Panc1 (cell line): ENCODE measurements at regions not wholly inside any gene's neighbourhood (a gene's known extent, or its start where the extent isn't known, plus 50 kb on each side); places are given as distances from the start of the nearest gene placed in this dataset.

ENCODE experiments used
- ATAC-seq: fragments of 200-7000 bp; cut with Tn5 transposase; 2 replicates; pipeline ENCODE4 v1.9.1; 2020; ENCODE audit warnings: mild to moderate bottlenecking, moderate library complexity
- BruUV-seq: library from RNA; stranded (reverse); fragments of 400-500 nt; replicated peaks from 2 replicates; lab custom pipeline; 2021; lab: Mats Ljungman, UMichigan
- CTCF ChIA-PET: fragments of 300-600 bp; sonication (Branson Sonifier 250); formaldehyde crosslinking; loops from one replicate; lab custom pipeline; 2022; ENCODE audit warnings: antibody characterized with exemption; lab: Charles Lee
- POLR2A ChIA-PET: fragments of 300-600 bp; sonication (Branson Sonifier 250); formaldehyde crosslinking; loops from one replicate; lab custom pipeline; 2022; ENCODE audit warnings: antibody characterized with exemption; lab: Charles Lee
- DNase-seq: peaks from one replicate; pipeline ENCODE4 v3.0.0-alpha.2; 2010; ENCODE audit warnings: low read depth, low spot score
- H3K27ac ChIP-seq: 2 replicates; pipeline ENCODE4 v1.5.1; 2011; ENCODE audit warnings: mild to moderate bottlenecking, low read length, inconsistent platforms
- H3K27me3 ChIP-seq: fragments of 200-500 bp; sonication (Bioruptor generic); 2 replicates; pipeline ENCODE4 v1.6.0; 2014; ENCODE audit warnings: low read length, inconsistent platforms; ENCODE audit not compliant: control insufficient read depth, insufficient read depth
- H3K36me3 ChIP-seq: fragments of 200-500 bp; sonication (Bioruptor generic); 2 replicates; pipeline ENCODE4 v1.5.1; 2014; ENCODE audit warnings: inconsistent platforms, mild to moderate bottlenecking, low read length, moderate library complexity; ENCODE audit not compliant: control insufficient read depth, insufficient read depth
- H3K4me1 ChIP-seq: 2 replicates; pipeline ENCODE4 v1.5.1; 2011; ENCODE audit warnings: inconsistent platforms, mild to moderate bottlenecking, low read length, moderate library complexity; ENCODE audit not compliant: control insufficient read depth, insufficient read depth
- H3K4me3 ChIP-seq, 2 experiments: 2 replicates each; pipeline ENCODE4 v1.5.1; 2011 to 2012; ENCODE audit warnings: low read depth in 2 of 2, low read length in 2 of 2, mild to moderate bottlenecking in 2 of 2, inconsistent platforms in 1 of 2, moderate library complexity in 1 of 2
- H3K9me3 ChIP-seq: fragments of 200-500 bp; sonication (Bioruptor generic); 2 replicates; pipeline ENCODE4 v1.5.1; 2014; ENCODE audit warnings: low read depth, mild to moderate bottlenecking, inconsistent platforms, low read length, moderate library complexity; ENCODE audit not compliant: control insufficient read depth, insufficient read depth
- POLR2AphosphoS5 ChIP-seq: IDR thresholded peaks from 2 replicates; pipeline ENCODE4 v1.6.1; 2012; ENCODE audit warnings: mild to moderate bottlenecking, low read depth, low read length, moderate library complexity
- SIN3A ChIP-seq: IDR thresholded peaks from 2 replicates; pipeline ENCODE4 v1.6.1; 2012; ENCODE audit warnings: low read depth, mild to moderate bottlenecking, low read length, moderate library complexity, borderline replicate concordance; ENCODE audit not compliant: insufficient read depth
- TCF7L2 ChIP-seq: IDR thresholded peaks from 2 replicates; pipeline ENCODE4 v1.6.1; 2011; ENCODE audit warnings: mild to moderate bottlenecking, low read depth, low read length, inconsistent platforms
- in situ Hi-C: cut with HindIII; loops from 2 replicates; pipeline ENCODE4 v1.10.0; 2016; ENCODE audit warnings: low sequenced_read_pairs, low pct_unique_long_range_greater_than_20kb
- intact Hi-C: fragments of 100-400 bp; cut with micrococcal nuclease; formaldehyde crosslinking; loops from one replicate; pipeline ENCODE4 v1.10.0; 2022; ENCODE audit not compliant: unreplicated experiment
- TF ChIP-seq, protein P1 (sequence below), 2 experiments: IDR thresholded peaks; 2 replicates each; pipeline ENCODE4 v1.6.1; 2011 to 2012; ENCODE audit warnings: low read depth in 2 of 2, control low read depth in 1 of 2, low read length in 1 of 2, mild to moderate bottlenecking in 1 of 2, moderate library complexity in 1 of 2; ENCODE audit not compliant: insufficient read depth in 1 of 2
- TF ChIP-seq, protein P2 (sequence below): fragments of 450-650 bp; IDR thresholded peaks from 2 replicates; pipeline ENCODE4 v1.5.1; 2017; ENCODE audit warnings: mild to moderate bottlenecking

DNA sequence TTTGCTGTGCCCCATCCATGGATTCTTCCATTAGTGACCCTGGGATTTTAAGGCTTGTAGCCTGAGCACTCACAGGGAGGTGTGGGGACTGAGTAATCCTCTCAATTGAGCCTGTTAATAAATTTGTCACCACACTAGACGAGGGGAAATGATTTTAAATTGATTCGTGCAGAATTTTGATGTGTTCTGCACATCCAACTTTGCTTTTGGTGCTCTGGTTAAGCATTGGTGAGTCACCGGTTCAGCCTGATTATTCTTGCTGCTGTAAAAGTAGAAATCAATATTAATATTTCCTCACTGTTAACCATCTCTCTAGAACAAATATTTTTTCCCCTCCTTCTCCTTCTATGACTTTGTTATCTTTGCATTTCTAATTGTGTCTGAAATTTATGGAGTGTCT, 482.0 kb downstream of the TSN start:
- in situ Hi-C loops: no loop called here
- no peak for DNase-seq
- TF ChIP-seq, protein P1, sequence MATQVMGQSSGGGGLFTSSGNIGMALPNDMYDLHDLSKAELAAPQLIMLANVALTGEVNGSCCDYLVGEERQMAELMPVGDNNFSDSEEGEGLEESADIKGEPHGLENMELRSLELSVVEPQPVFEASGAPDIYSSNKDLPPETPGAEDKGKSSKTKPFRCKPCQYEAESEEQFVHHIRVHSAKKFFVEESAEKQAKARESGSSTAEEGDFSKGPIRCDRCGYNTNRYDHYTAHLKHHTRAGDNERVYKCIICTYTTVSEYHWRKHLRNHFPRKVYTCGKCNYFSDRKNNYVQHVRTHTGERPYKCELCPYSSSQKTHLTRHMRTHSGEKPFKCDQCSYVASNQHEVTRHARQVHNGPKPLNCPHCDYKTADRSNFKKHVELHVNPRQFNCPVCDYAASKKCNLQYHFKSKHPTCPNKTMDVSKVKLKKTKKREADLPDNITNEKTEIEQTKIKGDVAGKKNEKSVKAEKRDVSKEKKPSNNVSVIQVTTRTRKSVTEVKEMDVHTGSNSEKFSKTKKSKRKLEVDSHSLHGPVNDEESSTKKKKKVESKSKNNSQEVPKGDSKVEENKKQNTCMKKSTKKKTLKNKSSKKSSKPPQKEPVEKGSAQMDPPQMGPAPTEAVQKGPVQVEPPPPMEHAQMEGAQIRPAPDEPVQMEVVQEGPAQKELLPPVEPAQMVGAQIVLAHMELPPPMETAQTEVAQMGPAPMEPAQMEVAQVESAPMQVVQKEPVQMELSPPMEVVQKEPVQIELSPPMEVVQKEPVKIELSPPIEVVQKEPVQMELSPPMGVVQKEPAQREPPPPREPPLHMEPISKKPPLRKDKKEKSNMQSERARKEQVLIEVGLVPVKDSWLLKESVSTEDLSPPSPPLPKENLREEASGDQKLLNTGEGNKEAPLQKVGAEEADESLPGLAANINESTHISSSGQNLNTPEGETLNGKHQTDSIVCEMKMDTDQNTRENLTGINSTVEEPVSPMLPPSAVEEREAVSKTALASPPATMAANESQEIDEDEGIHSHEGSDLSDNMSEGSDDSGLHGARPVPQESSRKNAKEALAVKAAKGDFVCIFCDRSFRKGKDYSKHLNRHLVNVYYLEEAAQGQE (IDR thresholded peaks at IDR 0.05; ENCODE audit: insufficient read depth in 1 of 2, low read depth in 2 of 2, low read length in 1 of 2): no peak
- TF ChIP-seq, protein P2, sequence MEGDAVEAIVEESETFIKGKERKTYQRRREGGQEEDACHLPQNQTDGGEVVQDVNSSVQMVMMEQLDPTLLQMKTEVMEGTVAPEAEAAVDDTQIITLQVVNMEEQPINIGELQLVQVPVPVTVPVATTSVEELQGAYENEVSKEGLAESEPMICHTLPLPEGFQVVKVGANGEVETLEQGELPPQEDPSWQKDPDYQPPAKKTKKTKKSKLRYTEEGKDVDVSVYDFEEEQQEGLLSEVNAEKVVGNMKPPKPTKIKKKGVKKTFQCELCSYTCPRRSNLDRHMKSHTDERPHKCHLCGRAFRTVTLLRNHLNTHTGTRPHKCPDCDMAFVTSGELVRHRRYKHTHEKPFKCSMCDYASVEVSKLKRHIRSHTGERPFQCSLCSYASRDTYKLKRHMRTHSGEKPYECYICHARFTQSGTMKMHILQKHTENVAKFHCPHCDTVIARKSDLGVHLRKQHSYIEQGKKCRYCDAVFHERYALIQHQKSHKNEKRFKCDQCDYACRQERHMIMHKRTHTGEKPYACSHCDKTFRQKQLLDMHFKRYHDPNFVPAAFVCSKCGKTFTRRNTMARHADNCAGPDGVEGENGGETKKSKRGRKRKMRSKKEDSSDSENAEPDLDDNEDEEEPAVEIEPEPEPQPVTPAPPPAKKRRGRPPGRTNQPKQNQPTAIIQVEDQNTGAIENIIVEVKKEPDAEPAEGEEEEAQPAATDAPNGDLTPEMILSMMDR: no peak
- no peak for TF ChIP-seq POLR2AphosphoS5
- CTCF ChIA-PET: no interaction called here
- no TSS peak for BruUV-seq
- no peaks in the 10 kb centered on the region for H3K36me3 ChIP-seq
- no peak for ATAC-seq
- no peak overlapping the region for H3K27ac ChIP-seq
- intact Hi-C loops: no loop called here
- POLR2A ChIA-PET: no interaction called here
- H3K4me3 ChIP-seq: no peak overlapping the region
- H3K9me3 ChIP-seq: no peaks in the 10 kb centered on the region
- H3K4me1 ChIP-seq: no peaks in the 10 kb centered on the region
- H3K27me3 ChIP-seq: no peaks in the 10 kb centered on the region

DNA sequence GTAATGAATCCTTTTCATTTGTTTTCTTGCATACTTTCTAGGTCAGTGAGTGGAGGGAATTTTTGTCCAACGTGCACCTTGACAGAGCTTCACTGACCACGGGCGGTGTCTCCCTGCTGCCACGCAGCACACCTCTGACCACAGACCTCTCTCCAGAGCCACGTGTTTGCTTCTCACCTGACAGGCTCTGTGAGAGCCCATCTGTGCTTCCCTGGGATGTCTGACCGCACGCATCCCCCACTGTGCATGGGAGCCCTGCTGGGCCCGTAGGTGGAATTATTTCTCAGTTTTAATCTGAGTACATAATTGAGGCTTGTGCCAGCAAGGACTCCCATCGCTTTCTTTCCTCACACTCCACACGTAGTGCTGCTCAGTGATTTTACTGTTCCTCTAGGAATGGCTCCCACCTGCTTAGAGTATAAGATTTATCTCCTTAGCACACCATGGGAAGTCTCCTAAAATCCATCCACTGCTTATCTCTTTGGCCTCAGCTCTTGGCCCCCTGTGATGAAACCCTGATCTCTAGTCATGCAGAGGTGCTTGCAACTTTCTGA, 482.6 kb downstream of the TSN start:
- no TSS peak for BruUV-seq
- Histone ChIP-seq H3K4me1 (no peaks in the 10 kb centered on the region), H3K4me3 (no peak overlapping the region), H3K27me3 (no peaks in the 10 kb centered on the region), H3K27ac (no peak overlapping the region), H3K9me3 (no peaks in the 10 kb centered on the region), H3K36me3 (no peaks in the 10 kb centered on the region)
- no peak for DNase-seq
- TF ChIP-seq TCF7L2 (no peak), SIN3A (no peak), POLR2AphosphoS5 (no peak)
- TF ChIP-seq, protein P1 (IDR thresholded peaks at IDR 0.05; ENCODE audit: insufficient read depth in 1 of 2, low read depth in 2 of 2, low read length in 1 of 2): no peak
- TF ChIP-seq, protein P2: no peak
- intact Hi-C loops: no loop called here
- in situ Hi-C loops: no loop called here
- ChIA-PET POLR2A (no interaction called here), CTCF (no interaction called here)
- ATAC-seq: no peak
